ENCODE measurements at regions not wholly inside any gene's neighbourhood (a gene's known extent, or its start where the extent isn't known, plus 50 kb on each side); places are given as distances from the start of the nearest gene placed in this dataset.

GRCh38 chr1:34360574-34360973 is 183.9 kb downstream of the C1orf94 start:
- H3K4me3 ChIP-seq (ENCODE audit: low read depth, low read length) = no peak overlapping the region
- TF ChIP-seq CTCF (IDR thresholded peaks at IDR 0.05; ENCODE audit: insufficient read depth, low read length, missing control alignments) = no peak
- DNase-seq (ENCODE audit: low read depth, low spot score) = no peak
- ChIA-PET CTCF (no interaction called here), POLR2A (no interaction called here)

- POLR2A ChIA-PET = no interaction called here
- H3K4me3 ChIP-seq (ENCODE audit: low read depth, low read length) = no peak overlapping the region
- no peak for DNase-seq (ENCODE audit: low read depth, low spot score)
- CTCF ChIA-PET = no interaction called here
- TF ChIP-seq CTCF (IDR thresholded peaks at IDR 0.05; ENCODE audit: insufficient read depth, low read length, missing control alignments) = no peak
Measured at GRCh38 chr1:34361121-34361520, 184.4 kb downstream of the C1orf94 start.

DNA sequence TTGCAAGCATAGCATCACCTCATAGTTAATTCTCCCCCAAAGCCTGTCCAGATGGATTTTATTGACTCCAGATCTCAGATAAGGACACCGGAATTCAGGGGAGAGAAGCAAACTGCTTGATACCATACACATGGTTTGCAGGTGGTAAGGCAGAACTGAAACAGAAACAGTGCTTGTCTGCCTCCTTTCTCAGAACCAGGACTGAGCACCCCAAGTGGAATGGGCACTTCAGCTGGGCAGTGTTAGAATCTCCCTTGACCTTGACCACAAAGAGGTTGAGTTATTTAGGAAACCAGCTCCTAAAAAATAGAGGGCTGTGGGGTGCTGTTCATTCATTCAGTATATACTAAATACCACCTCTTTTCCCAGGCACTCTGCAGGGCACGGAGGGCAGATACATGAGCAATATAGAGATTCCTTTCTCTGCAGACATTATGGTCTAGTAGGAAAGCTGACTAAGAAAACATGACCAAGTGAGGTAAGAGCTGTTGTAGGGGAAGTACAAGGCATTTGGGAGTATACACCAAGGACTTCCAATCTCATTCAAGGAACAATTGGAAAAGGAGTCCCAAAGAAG is 185.2 kb downstream of the C1orf94 start:
- no peak overlapping the region for H3K4me3 ChIP-seq (ENCODE audit: low read depth, low read length)
- POLR2A ChIA-PET = no interaction called here
- TF ChIP-seq CTCF (IDR thresholded peaks at IDR 0.05; ENCODE audit: insufficient read depth, low read length, missing control alignments) = no peak
- CTCF ChIA-PET = no interaction called here
- no peak for DNase-seq (ENCODE audit: low read depth, low spot score)

DNA sequence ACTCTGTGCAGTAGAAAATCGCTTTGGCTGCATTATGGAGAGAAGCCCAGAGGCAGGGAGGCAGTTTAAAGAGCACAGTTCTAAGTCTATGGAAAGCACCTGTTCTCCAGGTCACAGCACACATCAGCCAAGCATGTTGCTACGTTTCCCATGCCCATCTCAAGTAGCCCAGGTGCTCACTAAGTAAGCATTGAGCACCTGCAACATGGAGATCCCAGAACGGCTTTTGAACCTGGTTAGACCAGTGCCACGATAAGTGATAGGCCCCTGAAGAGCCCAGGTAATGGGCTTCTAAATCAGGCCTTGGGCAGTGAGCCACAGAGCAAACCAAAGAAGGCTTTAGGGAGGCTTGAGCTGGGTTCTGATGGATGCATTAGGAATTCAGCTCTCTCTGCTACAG is 186.2 kb downstream of the C1orf94 start:
- ChIA-PET POLR2A (no interaction called here), CTCF (no interaction called here)
- TF ChIP-seq CTCF (IDR thresholded peaks at IDR 0.05; ENCODE audit: insufficient read depth, low read length, missing control alignments) = no peak
- no peak overlapping the region for H3K4me3 ChIP-seq (ENCODE audit: low read depth, low read length)
- no peak for DNase-seq (ENCODE audit: low read depth, low spot score)

DNA sequence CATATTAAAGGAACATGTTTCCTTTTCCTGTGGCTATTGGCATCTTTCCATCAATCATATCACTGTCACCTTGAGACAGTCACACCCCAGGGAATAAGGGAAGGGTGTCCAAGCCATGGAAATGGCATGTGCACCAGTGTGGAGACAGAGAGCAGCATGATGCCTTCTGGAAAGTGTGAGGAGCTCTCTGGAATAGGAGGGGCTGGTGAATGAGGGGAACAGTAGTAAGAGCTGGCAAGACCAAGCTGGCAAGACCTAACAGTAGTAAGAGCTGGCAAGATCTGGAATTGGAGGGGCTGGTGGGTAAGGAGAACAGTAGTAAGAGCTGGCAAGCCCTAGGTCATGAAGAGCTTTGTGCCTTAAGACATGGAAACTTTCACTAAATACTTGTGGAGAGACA is 186.7 kb downstream of the C1orf94 start:
- H3K4me3 ChIP-seq (ENCODE audit: low read depth, low read length) = no peak overlapping the region
- POLR2A ChIA-PET = no interaction called here
- CTCF ChIA-PET = no interaction called here
- DNase-seq (ENCODE audit: low read depth, low spot score) = no peak
- no peak for TF ChIP-seq CTCF (IDR thresholded peaks at IDR 0.05; ENCODE audit: insufficient read depth, low read length, missing control alignments)

DNA sequence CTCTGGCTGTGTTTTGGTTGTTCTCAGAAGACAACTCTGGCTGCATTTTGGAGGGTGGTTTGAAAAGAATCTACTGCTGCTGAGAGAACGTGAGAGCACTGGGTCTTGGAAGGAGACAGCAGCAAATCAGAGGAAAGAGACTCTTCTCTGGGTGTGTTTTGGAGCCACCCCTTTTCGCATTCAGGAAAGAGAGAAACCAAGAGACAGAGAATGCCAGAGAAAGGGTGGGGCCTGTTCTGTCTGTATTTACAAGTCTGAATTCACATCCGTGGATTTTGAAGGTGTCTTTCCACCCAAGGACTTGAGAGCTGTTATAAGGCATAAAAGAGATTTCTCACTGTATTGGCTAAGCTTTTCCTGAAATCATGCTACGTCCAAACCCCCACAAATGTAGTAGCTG is 187.2 kb downstream of the C1orf94 start:
- POLR2A ChIA-PET = no interaction called here

More for the DNA sequence above, 187.2 kb downstream of the C1orf94 start:
- CTCF ChIA-PET = no interaction called here
- H3K4me3 ChIP-seq (ENCODE audit: low read depth, low read length) = no peak overlapping the region
- no peak for TF ChIP-seq CTCF (IDR thresholded peaks at IDR 0.05; ENCODE audit: insufficient read depth, low read length, missing control alignments)
- DNase-seq (ENCODE audit: low read depth, low spot score) = no peak
